LoVo (cell line): ENCODE measurements at regions not wholly inside any gene's neighbourhood (a gene's known extent, or its start where the extent isn't known, plus 50 kb on each side); places are given as distances from the start of the nearest gene placed in this dataset.

Experiments
- DNase-seq: peaks from one replicate; pipeline ENCODE4 v3.0.0-alpha.2; 2016; ENCODE audit warnings: low spot score

DNA sequence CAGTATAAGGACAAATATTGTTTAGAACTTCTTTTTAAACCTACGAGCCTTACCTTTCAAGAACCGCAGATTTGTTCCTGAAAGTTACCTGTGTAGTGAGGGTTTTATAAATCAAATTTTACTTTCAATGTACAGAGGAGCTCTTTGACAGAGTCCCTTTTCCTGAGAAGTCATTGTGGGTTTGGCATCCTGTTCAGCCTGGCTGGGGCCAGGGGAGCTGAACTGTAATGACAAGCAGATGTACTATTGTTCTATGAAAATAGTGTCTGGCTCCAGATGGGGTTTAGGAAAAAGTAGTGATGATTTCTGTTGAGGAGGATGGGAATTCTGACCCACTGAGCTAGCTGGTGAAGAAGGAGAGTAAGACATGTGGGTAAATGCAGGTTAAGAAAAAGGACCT lies 196.2 kb upstream of the PGRMC2 start:
- DNase-seq: no peak

DNA sequence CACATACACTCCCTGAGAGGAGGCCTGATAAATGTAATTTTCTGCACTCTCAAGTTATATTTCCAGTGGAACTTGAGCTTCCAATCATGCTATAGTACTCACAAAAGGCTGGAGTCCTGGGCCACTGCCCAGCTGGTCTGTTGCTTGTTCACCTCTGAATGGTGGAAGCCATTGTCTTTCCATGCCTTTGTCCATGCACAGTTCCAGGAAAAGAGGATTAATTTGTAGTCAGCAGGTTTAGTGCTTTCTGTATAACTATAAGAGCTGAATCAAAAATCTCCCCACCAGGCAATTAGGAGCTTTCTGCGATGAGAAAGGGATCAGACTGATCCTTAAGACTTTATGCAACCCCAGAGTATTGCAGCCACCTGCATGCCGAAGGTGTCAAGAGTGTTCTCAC lies 195.4 kb upstream of the PGRMC2 start:
- no peak for DNase-seq

- no peak for DNase-seq
Measured at GRCh38 chr4:128481752-128482480, 194.3 kb upstream of the PGRMC2 start.

DNA sequence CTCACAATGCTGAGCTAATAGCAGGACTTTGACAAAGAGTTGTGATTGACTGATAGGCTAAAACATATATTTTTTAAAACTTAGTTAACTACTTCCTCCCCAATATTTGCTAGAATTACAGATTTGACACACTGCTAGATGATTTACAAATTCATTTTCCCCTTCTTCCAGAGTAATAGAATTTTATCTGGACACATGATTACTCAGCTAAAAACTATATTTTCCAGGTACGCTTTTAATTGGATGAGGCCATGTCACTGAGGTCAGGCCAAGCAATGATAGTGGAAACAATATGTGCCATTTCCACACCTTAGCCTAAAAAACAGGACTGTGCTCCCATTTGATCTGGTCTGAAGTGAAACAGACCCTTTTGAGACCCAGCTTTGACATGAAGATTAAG lies 193.3 kb upstream of the PGRMC2 start:
- DNase-seq: no peak

GRCh38 chr4:128477540-128477939 lies 189.9 kb upstream of the PGRMC2 start:
- no peak for DNase-seq

DNA sequence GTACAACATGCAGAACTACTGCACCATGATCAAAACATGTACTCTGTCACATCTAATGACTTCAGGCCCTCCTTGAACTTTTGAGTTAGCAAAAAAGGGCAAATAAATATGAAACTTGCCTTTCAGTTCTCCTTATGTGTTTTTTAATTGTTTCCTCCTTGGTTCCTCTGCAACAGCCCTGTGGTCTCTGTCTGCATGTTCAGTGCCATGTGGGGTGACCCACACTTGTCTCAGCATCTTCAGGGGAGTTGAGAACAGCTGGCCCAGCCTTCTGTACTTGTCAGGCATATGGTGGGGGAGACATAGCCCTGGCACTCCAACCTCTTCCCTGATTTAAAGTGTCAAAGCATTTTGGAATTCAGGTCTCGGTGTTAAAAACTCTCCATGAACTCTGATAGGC lies 188.0 kb upstream of the PGRMC2 start:
- no peak for DNase-seq

GRCh38 chr4:128471576-128471975 lies 184.0 kb upstream of the PGRMC2 start:
- no peak for DNase-seq

GRCh38 chr4:128470492-128471053 lies 183.0 kb upstream of the PGRMC2 start:
- no peak for DNase-seq

DNA sequence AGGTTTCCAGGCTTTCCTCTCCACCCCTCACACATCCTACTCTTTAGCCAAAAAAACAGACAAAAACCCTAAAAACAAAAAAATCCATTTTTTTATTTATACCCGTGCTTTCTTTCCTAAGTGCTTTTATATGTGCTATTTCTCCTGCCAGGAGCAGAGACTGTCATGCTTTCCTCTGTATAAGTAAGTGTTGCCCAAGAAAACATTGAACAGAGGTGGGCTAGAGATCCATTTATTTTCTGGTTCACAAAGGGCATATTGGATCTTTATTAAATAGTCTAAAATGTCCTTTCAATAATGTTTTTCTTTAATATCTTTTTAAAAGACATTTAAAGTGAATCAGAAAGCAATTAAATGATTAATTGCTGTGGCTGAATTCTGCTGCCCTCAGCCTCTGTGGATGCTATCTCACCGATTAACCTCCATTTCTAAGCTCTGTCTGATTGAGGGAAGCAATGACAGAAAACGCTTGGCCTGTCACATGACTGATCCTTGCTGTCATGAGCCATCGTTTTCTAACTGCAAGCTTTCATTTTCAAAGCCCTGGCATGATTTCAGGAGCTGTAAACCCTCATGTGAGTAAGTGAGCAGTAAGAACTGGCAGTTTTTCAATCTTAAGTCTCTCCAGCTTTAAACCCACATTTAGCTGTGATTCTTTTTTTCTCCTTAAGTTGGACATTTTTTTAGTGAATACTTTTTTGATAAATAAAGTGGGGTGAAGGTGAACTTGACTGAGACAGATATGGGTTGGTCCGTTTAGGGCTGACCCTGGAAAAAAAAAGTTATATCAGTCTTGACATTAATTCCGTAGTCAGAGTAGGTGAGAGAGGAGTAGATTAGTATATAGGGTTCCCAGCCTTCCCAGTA lies 180.7 kb upstream of the PGRMC2 start:
- peak; percentile 27 for DNase-seq

GRCh38 chr4:128465523-128465922 lies 177.9 kb upstream of the PGRMC2 start:
- no peak for DNase-seq

- no peak for DNase-seq
Measured at GRCh38 chr4:128463006-128463405, 175.4 kb upstream of the PGRMC2 start.

GRCh38 chr4:128462103-128462783 lies 174.6 kb upstream of the PGRMC2 start:
- DNase-seq: no peak

GRCh38 chr4:128461291-128462102 lies 173.9 kb upstream of the PGRMC2 start:
- no peak for DNase-seq

- no peak for DNase-seq
Measured at GRCh38 chr4:128459547-128459946, 171.9 kb upstream of the PGRMC2 start.

DNA sequence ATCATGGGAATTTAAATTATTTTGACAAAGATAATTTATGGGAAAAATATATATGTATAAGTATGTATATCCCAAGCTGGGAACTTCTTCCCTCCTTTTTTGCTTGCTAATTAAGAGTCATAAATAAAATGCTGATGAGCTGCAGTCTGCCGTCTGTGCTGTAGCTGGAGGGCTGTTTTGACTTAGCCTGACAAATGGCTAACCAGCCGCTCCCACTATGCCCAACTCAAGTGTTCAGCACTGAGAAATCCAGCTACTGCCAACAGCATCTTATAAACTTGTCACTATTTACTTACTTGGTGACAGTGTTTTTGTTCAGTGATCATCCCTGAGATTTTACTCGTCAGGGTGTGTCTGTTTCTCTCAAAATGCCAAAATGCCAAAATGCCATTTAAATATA lies 171.2 kb upstream of the PGRMC2 start:
- DNase-seq: no peak

GRCh38 chr4:128457726-128458125 lies 170.1 kb upstream of the PGRMC2 start:
- DNase-seq: no peak

DNA sequence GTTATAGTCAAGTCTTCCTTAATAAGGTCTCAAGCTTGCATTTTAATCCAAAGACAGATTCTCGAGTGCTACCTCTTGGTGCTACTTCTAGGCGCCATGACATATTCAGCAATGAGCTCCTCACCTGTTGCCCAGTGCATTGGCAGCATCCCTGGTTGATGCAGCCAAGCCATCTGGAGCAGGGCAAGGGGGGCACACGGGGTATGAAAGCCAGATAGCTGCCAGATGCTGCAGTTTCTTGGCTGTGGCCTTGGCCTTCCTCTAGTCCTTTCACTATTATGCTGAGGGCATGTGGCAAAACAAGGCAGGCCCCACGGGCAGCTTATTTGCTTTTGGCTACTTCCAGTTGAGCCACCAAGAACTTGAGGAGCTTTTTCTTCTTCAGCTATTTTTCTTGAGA lies 168.6 kb upstream of the PGRMC2 start:
- DNase-seq: no peak

DNA sequence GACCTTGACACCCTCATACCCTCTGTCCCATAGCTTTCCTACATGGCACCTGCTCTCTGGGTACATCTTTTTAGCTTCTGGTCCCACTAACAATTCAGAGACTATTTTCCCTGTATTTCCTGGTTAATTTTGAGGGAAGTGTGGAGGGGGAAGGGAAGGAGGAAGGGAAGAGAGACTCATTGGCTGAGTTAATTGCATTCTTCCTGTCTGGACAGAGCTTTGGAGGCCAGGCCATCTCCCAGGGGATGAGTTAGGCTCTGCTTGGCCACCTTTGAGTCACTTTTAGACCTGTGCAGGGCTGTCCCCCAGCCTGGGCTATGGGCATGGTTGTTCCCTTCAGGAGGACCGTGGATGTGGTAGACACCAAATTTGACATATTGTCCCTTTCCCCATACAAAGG lies 167.9 kb upstream of the PGRMC2 start:
- DNase-seq: no peak

GRCh38 chr4:128454881-128455280 lies 167.3 kb upstream of the PGRMC2 start:
- no peak for DNase-seq

GRCh38 chr4:128454281-128454871 lies 166.8 kb upstream of the PGRMC2 start:
- DNase-seq: peak; percentile 70

- DNase-seq: no peak
Measured at GRCh38 chr4:128452415-128452814, 164.8 kb upstream of the PGRMC2 start.
